Hematopoietic multipotent progenitor cell treated with erythropoietin and hydrocortisone succinate and interleukin-3 and kit ligand, for 4 days (in vitro differentiated cells): ENCODE measurements at regions not wholly inside any gene's neighbourhood (a gene's known extent, or its start where the extent isn't known, plus 50 kb on each side); places are given as distances from the start of the nearest gene placed in this dataset.
"Not testable (repeated sequence)": the region's sequence is repeated elsewhere in the genome, so short reads cannot be mapped to it uniquely, and the experiment has no call there.

Source experiments
- DNase-seq: peaks from one replicate; pipeline ENCODE4 v3.0.0-alpha.2; 2015

DNA sequence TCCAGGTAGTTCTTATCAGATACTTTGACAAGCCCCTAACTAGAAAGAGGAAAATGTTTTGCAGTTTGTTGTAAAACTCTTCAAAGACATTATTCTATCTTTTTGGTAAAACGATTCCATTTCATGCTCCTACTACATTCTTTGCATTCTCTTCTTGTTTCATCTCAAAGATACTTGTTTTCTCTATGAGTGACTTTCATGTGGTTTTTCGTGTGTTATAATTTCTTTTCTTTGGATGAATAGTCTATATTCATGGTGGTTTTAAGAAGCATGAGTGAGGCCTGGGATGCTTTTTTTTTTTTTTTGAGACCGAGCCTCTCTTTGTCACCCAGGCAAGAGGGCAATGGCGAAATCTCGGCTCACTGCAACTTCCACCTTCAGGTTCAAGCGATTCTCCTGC is 292.5 kb upstream of the LYZL1 start:
- DNase-seq = no peak

DNA sequence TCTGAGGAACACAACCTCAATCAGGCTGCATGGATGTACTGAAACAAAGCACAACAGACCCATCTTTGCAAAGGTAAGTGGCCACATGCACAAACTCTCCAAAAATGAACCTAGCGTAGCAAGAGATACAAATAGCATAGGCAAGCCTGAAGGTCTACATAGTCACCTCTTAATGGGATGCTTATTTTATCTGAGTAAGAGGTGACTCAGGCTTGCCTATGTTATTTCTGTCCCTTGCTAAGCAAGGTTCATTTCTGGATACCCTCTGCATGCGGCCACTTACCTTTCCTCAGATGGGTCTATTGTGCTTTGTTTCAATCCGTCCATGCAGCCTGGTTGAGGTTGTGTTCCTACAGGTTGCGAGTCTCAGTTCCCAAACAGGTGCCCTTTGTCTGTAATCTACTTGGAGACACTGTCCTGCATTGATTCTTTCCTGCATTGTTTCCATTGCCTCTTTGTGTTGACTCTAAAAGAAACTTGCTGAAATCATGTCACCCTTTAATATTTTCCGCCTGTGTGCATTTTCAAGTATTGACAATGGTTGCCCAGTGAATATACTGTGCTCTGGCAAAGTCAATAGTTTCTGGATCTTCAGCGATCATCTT is 291.8 kb upstream of the LYZL1 start:
- no peak for DNase-seq

DNA sequence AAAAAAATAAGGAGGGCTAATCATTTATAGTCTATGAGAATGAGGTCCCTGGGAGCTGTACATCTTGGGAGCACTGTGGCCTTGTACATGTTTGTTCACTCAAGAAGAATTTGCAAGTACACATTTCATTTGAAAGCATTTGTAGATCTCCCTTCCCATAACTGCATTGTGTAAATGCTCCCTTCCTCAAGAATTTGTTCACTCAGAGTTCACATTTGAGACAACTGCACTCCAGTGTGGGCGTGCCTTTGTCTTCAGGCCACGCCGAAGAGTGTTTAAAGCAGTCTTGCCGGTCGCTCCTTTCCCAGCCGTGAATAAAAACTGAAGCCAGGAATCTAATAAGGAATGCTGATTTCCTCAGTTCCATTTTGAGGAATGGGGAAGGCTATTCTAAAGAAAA is 291.1 kb upstream of the LYZL1 start:
- no peak for DNase-seq

DNA sequence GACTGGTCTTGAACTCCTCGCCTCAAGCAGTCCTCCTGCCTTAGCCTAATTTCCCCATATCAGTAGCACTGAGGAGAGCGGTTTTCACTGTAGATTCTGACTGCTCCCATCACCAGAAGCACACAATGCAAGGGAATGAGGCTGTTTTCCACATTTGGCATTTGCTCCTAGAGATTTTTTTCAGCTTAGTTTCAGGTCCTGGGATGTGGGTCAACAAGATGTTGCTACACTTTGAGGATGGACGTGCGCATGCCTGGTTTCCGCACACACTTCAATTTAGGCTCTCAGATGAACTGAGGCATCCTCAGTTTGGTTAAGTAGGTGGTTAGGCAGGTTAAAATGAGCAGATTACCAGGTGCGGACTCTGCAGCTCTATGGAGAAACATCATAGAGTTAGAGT is 287.1 kb upstream of the LYZL1 start:
- DNase-seq = no peak

DNA sequence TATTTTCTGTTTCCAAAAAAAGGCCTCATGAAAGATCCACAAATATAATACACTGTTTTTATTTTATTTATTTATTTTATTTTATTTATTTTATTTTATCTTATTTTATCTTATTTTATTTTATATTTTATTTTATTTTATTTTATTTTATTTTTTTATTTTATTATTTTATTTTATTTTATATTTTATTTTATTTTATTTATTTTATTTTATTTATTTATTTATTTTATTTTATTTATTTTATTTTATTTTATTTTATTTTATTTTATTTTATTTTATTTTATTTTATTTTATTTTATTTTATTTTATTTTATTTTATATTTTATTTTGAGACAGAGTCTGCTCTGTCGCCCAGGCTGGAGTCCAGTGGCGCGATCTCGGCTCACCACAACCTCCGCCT is 285.9 kb upstream of the LYZL1 start:
- DNase-seq = not testable (repeated sequence)

DNA sequence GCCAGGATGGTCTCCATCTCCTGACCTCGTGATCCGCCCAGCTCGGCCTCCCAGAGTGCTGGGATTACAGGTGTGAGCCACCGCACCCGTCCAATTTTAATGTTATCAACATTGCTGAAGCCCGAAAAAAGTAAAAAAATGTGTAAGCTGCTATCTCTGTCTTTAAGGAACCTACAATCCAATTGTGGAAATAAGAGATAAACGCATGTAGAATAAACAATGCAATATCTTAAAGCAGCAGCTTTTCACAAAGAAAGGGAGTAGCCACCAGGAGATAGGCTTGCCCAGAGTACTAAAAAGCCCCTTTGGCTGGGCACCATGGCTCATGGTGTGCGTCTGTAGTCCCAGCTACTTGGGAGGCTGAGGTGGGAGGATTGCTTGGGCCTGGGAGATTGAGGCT is 282.9 kb upstream of the LYZL1 start:
- peak; percentile 44 for DNase-seq

DNA sequence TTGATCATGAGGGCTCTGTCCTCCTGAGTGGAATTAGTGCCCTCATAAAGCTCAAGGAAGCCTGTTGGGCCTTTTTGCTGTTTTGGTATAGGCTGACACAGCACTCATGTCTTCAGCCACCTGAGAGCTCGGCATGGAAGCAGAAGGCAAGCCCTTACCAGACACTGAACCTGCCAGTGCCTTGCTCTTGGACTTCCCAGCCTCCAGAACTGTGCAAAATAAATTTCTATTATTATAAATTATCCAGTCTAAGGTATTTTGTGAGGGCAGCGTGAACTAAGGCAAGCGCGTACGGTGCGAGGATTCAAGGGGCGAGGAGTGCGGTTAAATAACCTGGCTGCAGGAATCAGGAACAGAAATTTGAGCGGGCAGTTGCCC is 281.5 kb upstream of the LYZL1 start:
- DNase-seq = no peak

DNA sequence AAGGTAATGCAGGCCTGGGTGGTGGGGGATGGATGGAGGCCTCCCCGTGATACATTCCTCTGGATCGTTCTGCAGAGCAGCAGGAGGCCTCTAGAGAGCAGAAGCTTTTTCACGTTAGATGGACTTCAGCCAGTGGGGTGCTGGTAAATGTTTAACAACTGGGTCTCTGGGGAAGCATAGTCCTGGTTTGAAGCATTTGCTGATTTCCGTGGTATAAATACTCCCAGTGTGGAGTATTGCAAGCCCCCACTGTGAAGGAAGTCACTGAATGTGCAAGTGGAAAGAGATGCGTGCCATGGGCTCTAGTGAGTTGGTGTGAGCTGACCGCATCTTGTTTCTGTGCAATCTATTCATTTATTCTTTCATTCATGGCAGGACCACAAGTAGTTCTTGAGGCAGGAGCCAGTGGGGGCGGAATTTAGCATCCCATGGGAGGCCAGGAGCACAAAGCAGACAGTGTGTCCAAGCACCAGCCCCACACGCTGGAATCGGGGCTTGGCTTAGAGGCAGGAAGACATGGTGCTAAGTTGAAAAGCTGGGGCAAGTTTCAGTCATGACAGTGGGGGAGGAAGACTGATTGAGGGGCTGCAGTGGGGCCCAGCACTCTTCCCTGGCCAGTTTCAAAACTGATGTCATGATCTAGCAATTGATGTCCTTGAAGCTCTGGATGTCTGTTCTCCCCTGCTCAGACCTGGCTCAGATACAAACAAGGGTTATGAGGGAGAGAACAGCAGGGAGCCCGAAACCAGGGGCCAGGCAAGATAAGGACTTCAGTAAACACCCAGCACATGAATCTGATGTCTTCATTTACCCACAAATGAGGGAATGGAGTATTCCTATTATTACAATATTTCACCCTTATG is 280.9 kb upstream of the LYZL1 start:
- peak; percentile 24 for DNase-seq

DNA sequence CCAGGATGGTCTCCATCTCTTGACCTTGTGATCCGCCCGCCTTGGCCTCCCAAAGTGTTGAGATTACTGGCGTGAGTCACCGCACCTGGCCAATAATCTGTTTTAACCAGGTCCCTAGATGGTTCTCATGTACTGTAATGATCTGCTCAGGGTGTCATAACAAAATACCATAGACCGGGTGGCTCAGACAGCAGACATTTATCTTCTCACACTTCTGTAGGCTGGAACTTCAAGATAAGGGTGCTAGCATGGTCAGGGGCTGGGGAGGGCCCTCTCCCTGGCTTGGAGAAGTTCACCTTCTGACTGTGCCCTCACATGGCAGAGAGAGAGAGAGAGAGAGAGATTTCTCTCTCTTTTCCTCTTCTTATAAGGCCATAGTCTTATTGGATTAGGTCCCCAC is 279.4 kb upstream of the LYZL1 start:
- DNase-seq = peak; percentile 91

DNA sequence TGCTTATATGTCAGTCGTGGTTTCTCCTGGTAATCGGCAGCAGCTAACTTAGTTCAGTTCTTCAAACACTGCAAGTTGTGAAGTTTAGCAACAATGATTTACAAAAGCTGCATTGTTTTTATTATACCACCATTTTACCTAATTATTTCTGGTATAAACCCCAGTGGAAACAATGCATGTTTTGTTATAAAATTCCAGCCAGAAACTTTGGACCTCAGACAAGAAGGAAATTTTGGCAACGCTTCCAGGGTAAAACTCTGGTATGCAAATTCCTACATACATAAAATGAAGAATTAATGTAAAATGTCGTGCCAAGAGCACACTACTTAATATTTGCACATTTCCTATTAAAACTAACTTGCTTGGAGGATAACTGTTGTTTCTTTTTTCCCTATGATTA is 277.4 kb upstream of the LYZL1 start:
- DNase-seq = no peak

DNA sequence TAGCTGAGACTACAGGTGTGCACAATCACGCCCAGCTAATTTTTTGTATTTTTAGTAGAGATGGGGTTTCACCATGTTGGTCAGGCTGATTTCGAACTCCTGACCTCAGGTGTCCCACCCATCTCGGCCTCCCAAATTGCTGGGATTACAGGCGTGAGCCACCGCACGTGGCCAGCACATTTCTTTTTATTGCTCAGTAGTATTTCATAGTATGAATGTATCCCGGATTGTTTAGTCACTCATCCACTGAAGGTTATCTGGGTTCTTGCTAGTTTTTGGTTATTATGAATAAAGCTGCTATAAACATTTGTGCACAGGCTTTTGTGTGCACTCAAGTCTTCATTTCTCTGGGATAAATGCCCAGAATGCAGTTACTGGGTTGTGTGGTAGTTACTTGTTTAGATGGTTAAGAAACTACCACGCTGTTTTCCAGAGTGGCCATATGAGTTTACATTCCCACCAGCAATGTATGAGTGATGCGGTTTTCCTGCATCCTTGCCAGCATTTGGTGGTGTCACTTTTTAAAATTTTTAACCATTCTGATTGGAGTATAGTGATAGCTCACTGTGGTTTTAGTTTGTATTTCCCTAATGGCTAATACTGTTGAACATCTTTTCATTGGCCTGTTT is 275.8 kb upstream of the LYZL1 start:
- DNase-seq = no peak

DNA sequence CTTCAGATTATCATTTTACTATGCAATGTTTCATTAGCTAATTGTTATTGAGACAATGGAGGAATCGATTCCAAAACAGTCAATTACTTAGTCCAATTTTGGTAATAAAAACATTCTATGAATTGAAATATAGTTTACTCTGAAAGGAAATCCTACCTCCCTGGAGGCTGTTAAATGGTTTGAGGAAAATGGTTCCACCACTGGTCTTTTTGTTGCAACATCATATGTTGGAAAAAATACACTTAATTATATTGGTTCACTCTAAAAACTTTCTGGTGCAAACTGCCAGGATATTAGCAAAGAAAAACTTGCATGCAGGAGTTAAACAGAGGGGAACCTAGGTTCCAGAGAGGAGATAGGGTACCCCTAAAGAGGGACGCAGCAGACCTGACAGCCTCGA is 267.3 kb upstream of the LYZL1 start:
- DNase-seq = no peak

DNA sequence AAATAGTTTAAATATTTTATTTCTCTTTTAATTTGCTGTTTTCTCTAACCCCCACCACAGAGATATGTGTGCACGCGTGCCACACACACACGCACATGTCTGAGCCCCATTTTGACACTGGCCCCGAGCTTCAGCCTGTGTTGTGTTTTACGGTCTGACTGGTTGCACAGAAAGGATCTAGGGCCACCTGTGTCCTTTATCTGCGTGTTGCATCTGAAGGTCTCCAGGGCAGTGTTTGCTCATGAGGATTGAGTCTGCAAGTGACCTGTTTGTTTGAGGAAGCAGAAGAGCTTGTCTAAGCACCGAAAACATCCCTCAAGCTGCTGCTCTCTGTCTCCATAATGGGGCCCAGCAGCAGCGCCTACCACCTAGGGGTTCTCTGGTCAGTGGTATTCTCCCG is 266.4 kb upstream of the LYZL1 start:
- DNase-seq = no peak

DNA sequence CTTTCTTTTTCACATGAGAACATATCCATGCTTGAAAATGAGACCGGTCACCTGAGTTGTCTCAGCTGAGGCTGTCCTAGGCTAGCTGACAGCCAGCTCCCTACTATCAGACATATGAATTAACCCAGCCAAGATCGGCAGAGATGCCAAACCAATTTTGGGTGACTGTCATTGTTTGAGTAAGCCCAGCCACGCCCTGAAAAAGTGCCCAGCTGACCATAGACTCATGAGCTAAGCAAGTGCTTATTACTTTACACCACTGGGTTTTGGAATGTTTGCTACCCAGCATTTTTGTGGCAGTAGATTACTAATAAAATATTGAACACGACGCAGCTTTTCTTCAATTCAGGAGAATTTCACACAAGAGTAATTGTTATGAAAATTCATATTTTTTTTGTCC is 265.2 kb upstream of the LYZL1 start:
- DNase-seq = no peak

DNA sequence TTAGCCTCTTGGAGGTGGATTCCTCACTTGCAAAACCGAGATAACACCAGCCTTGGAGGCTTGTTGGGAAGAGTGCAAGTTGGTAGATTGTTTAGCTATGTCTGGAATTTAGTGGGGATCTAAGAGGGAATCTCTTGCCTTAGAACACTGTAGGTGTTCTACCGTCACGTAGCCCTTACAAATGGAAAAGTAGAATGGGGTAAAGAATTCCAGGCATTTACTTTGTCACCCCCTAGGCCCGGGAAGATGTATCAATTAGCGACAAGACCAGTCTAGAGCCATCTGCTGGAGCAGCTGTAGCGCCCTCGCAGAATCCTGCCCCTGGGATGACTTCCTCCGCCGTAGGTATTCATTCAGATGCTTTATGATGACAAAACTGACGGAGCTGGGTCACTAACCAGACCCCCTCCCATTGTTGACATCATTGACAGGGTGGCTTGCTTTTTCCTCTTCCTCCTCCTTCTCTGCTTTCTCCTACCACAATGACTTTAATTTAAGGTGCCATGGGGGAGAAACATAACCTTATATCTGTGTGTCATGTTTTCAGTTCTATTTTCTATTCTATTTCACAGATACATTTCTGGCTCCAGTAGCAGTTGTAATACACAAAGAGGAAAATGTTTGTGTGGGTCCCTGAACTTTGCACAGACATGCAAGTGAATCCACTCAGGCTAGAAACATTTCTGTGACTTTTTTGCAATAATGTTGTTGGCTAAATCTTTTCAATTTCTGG is 262.6 kb upstream of the LYZL1 start:
- DNase-seq = no peak

DNA sequence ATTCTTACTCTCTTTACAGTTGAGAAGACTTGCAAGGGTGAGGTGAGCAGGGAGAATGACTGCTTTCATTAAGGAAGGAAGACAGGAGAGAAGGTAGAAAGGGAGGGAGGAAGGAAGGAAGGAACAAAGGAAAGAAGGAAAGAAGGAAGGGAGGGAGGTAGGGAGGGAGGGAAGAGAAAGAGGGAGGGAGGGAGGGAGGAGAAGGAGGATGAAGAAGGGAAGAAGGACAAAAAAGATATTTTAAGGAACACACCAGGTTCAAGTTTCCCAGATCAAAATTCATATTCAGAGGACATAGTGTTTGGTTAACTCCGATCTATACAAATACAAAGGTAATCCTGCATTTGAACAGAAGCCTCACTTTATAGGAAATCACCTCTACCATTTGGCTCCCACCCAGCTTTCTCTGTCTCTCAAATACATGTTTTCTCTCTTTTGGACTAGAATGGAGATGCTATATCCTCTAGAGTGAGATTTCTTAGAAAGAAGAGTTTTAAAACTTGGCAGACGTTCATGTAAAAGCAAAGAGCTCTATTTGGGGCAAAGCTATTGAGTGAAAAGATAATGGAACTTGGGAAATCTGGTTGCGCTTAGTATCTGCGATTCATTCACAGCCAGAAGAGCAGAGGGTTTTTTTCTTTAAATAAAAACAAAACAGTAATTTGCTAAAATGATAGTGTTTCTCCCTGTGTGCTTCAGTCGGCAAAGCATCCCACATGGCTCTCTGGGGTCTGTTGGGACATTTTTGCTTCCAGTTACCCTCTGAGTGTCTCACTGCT is 261.9 kb upstream of the LYZL1 start:
- DNase-seq = no peak

DNA sequence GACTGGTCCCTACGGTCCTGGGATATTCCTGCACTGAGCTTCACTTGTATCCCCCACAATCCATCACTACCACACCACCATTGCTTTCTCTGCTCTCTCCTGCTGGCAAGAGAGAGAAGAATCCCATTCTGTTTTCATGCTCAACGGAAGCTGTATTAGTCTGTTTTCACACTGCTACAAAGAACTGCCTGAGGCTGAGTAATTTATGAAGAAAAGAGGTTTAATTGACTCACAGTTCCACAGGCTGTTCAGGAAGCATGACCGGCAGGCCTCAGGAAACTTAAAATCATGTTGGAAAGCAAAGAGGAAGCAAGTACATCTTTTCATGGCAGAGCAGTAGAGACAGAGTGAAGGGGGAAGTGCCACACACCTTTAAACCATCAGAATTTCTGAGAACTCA is 260.4 kb upstream of the LYZL1 start:
- DNase-seq = no peak

DNA sequence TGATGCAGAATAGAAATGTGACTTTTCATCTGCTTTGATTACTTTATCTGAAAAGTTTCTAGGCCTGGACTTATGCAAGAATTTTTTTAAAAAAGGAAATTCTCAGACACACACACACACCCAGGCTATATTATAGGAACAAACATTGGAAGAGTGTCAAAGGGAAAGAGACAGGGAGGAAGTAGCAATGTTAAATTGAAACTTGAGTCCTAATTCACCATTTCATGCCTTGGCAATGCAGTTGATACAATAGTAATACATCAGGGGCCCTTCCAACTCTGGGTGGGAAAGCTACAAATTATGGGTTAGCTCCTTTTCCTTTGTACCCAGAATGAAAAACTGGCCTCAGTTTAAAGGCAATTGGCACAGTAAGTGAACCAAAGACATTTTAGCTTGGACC is 258.0 kb upstream of the LYZL1 start:
- DNase-seq = no peak

DNA sequence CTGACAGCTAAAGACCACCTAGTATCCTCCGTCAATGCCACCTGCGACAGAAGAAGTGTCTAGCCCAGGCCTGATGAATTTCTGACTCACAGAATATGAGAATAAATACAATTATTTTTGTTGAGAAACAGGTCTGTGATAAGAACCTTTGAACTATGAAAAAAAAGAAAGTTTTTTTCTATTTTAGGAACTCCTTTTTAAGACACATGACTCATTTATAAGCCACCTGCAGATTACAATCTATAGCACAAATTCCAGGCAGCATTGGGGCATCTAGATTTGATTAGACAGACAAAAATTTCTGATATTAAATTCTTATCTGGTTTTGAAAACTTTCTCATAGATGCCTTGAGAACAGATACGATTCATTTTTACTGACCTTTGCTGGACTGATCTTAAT is 256.7 kb upstream of the LYZL1 start:
- DNase-seq = no peak

DNA sequence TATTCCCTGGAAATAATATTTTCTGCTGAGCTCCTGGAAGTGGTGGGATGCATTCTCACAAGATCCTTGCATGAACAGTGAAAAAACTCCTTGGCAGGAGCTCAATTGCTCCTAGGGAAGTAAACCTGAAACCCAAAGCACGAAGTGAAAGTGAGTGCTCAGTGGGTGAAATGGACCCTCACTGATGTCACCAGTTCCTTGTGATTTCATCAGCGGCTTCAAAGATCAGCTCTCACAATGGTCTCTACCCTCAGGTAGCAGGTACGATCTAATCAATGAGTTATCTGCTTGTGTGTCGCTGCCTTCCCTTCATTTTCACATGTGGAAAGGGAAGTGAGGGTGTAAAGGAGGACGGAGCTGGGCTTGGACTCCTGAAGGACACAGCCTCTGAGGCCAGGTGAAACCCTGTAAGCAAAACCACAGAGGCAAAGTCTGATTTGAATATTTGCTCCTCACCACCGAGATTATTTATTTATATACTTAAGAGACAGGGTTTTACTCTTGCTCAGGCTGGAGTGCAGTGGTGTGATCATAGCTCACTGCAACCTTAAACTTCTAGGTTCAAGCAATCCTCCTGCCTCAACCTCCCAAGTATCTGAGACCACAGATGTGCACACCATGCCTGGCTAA is 255.4 kb upstream of the LYZL1 start:
- DNase-seq = no peak

DNA sequence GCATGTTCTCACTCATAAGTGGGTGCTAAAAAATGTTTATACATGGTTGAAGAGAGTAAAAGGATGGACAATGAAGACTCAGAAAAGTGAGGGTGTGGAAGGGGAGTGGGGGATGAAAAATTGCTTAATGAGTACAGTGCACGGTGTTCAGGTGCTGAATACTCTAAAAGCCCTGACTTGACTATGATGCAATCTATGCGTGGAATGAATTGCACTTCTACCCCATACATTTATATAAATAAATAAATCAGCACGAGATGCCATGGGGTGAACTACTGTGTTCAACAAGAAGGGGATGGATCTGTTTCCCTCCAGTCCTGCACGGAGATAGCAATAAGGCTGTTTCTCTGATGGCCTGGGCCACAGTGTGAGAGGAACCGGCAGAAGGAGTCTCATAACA is 254.3 kb upstream of the LYZL1 start:
- DNase-seq = no peak

DNA sequence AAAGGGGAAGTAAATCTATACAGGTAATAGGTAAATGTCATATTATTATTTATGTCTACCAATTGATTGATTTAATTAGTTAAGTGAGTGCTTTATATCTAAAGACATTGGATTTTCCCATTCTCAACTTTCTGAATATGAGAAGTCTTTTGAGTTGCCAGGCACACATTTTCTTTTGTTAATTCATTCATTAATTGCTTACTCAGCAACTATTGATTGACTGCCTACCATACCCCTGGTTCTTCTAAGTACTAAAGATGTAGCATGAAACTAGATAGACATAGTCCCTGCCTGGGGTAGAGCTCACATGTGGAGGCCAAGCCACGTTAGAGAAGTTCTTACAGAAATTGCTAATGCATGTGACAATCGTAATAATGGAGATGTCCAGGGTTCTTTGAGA is 253.1 kb upstream of the LYZL1 start:
- DNase-seq = no peak
